Adipocyte (in vitro differentiated cells): ENCODE measurements at regions not wholly inside any gene's neighbourhood (a gene's known extent, or its start where the extent isn't known, plus 50 kb on each side); places are given as distances from the start of the nearest gene placed in this dataset.
"Not testable (repeated sequence)": the region's sequence is repeated elsewhere in the genome, so short reads cannot be mapped to it uniquely, and the experiment has no call there.

Experiments
- DNase-seq: peaks from one replicate; pipeline ENCODE4 v3.0.0-alpha.2; 2015; ENCODE audit warnings: low read depth
- H3K27me3 ChIP-seq: replicated peaks from 2 replicates; pipeline ENCODE4 v1.7.0; 2013; ENCODE audit warnings: mild to moderate bottlenecking, low read length, moderate library complexity; ENCODE audit not compliant: control insufficient read depth, insufficient read depth
- H3K36me3 ChIP-seq: 2 replicates; pipeline ENCODE4 v1.7.0; 2013; ENCODE audit warnings: low read length, mild to moderate bottlenecking, moderate library complexity; ENCODE audit not compliant: control insufficient read depth, insufficient read depth, severe bottlenecking
- H3K4me1 ChIP-seq: 2 replicates; pipeline ENCODE4 v1.7.0; 2013; ENCODE audit warnings: mild to moderate bottlenecking, low read length, moderate library complexity; ENCODE audit not compliant: control insufficient read depth, insufficient read depth
- H3K4me3 ChIP-seq: 2 replicates; pipeline ENCODE4 v1.7.0; 2013; ENCODE audit warnings: mild to moderate bottlenecking, low read length, moderate library complexity
- H3K9ac ChIP-seq: 2 replicates; pipeline ENCODE4 v1.7.0; 2013; ENCODE audit warnings: mild to moderate bottlenecking, low read length, moderate library complexity
- H3K9me3 ChIP-seq: 2 replicates; pipeline ENCODE4 v1.7.0; 2013; ENCODE audit warnings: mild to moderate bottlenecking, low read length, moderate library complexity; ENCODE audit not compliant: control insufficient read depth

DNA sequence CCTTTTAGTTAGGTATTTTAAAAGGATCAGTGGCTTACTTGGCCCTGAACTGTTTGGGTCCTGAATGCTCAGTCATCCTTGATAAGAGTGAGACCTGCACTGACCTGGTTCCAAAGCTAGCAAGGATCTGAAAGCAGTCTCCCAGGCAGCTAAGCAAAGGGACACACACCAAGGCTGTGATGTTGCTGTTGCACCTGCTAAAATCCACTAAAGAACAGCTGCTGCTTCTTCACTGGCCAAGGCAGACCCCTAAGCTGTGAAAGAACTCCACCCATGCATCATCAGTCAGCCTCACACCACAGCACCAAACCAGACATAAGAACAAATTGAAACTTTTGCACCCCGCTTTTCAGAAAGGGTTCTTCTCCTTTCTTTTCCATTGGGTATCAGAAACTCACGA, 213.4 kb upstream of the STT3B start:
- no peaks in the 10 kb centered on the region for H3K9me3 ChIP-seq
- no peak for DNase-seq
- no peak overlapping the region for H3K9ac ChIP-seq
- no peaks in the 10 kb centered on the region for H3K4me1 ChIP-seq
- no peak overlapping the region for H3K4me3 ChIP-seq
- H3K27me3 ChIP-seq: peaks cover 35% of the 10 kb centered on the region
- H3K36me3 ChIP-seq: no peaks in the 10 kb centered on the region

DNA sequence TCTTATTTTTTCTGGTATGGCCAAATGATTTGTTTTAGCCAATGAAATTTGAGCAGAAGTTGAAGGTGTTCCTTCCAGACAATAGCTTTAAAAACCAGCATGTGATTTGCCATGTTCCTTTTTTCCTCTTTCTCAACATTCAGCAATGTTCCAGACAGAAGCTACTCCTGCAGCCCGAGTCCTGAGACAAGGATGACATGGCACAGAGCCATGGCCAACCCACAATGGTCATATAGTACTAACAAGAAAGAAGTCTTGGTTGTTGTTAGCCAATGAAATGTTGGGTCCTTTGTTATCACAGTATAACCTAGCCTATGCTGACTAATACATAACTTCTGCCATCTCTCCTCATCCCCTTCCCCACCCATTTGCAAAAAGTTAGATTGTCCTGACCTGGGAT, 211.1 kb upstream of the STT3B start:
- DNase-seq: no peak

DNA sequence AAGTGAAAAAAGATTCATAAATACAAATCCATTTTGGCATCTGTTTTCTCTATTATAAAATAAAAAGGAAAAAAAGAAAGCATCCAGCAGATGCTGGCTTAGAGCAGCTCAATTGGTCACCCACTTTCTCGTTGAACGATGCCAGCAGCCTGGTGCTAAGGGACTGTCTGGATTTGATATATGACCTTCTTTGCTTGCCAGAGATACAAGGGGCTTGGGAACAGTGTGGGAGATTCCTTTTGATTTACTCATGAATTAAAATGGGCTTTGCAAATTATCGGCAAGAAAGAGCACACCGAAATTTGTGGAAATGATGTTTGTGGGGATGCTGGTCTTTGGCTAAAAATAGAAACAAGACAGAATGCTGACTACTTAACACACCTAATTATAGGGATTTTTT, 210.3 kb upstream of the STT3B start:
- Histone ChIP-seq H3K4me3 (no peak overlapping the region), H3K4me1 (no peaks in the 10 kb centered on the region), H3K9ac (no peak overlapping the region), H3K27me3 (peaks cover 35% of the 10 kb centered on the region), H3K36me3 (no peaks in the 10 kb centered on the region), H3K9me3 (no peaks in the 10 kb centered on the region)
- no peak for DNase-seq

More for the DNA sequence above, 211.1 kb upstream of the STT3B start:
- no peaks in the 10 kb centered on the region for H3K36me3 ChIP-seq
- no peak overlapping the region for H3K4me3 ChIP-seq
- H3K9me3 ChIP-seq: no peaks in the 10 kb centered on the region
- H3K9ac ChIP-seq: no peak overlapping the region
- peaks cover 35% of the 10 kb centered on the region for H3K27me3 ChIP-seq
- no peaks in the 10 kb centered on the region for H3K4me1 ChIP-seq

DNA sequence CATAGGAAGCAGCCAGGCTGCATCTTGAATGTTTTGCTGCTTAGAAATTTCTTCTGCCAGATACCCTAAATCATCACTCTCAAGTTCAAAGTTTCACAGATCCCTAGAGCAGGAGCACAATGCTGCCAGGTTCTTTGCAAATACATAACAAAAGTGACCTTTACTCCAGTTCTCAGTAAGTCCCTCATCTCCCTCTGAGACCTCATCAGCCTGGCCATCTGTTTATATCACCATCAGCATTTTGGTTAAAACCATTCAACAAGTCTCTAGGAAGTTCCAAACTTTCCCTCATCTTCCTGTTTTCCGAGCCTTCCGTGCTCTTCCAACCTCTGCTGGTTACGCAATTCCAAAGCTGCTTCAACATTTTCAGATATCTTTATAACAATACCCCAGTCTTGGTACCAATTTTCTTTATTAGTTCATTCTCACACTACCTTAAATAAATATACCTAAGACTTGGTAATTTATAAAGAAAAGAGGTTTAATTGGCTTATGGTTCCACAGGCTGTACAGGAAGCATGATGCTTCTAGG, 204.8 kb upstream of the STT3B start:
- not testable (repeated sequence) for H3K4me3 ChIP-seq, H3K27me3 ChIP-seq, H3K9me3 ChIP-seq

DNA sequence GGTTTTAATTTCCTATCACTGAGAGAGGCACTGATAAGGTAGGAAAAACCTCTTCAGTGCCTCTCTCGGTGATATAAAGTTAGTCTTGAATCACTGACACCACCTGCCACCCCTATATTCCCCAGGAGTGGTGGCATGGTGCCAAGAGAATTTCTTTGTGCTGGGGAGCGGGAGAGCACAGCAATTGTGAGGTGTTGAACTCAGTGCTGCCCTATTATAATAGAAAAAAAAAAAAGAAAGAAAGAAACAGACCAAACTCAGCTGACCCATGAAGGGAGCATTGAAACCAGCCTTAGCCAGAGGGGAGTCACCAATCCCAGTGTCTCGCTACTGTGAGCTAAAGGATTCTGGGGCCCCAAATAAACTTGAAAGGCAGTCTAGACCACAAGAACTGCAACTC, 201.4 kb upstream of the STT3B start:
- H3K36me3 ChIP-seq: no peaks in the 10 kb centered on the region
- no peak overlapping the region for H3K9ac ChIP-seq
- no peaks in the 10 kb centered on the region for H3K9me3 ChIP-seq
- H3K4me1 ChIP-seq: no peaks in the 10 kb centered on the region
- no peaks in the 10 kb centered on the region for H3K27me3 ChIP-seq
- H3K4me3 ChIP-seq: no peak overlapping the region
- no peak for DNase-seq

More for the DNA sequence above, 204.8 kb upstream of the STT3B start:
- not testable (repeated sequence) for H3K36me3 ChIP-seq, DNase-seq, H3K4me1 ChIP-seq, H3K9ac ChIP-seq

DNA sequence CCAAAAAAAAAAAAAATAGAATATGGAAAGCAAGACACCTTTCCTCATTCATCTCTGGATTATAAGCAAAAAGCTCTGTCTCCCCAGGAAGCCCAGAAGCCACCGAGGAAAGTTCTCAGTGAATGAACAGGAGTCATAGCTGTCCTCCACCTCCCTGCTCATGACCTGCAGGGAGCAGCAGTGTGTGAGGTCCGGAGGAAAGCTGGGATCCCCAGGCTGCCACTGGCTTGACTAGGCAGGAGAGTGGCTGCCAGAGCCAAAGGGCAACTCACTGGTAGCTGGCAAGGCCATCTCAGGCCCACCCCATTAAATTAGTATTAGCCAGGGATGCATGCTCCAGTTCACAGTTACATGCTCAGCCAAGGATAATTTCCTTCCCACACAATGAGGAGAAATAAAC, 191.6 kb upstream of the STT3B start:
- no peaks in the 10 kb centered on the region for H3K9me3 ChIP-seq
- H3K36me3 ChIP-seq: no peaks in the 10 kb centered on the region
- peaks cover 8% of the 10 kb centered on the region for H3K4me1 ChIP-seq
- no peak for DNase-seq
- H3K4me3 ChIP-seq: no peak overlapping the region
- H3K27me3 ChIP-seq: no peaks in the 10 kb centered on the region
- H3K9ac ChIP-seq: no peak overlapping the region

DNA sequence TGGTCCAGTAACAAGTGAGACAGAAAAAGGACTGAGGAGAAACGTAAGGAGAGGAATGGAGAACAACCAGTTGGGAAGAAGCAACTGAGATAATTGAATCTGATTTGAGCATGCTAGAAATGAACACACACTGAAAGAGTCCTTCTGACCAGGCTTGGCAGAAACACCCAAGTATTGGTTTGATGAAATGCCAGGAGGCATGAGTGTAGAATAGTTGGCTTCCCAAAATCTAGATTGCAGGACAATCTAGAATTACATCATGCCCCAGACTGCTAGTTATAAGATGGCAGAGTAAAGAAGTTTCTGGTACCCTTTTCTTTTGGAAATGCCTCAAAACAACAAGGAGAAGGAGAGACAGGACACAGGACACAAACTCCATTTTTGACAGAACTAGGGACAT, 189.7 kb upstream of the STT3B start:
- H3K4me3 ChIP-seq: no peak overlapping the region
- no peaks in the 10 kb centered on the region for H3K27me3 ChIP-seq
- H3K4me1 ChIP-seq: peaks cover 8% of the 10 kb centered on the region
- H3K9me3 ChIP-seq: no peaks in the 10 kb centered on the region
- DNase-seq: peak; percentile 3
- no peaks in the 10 kb centered on the region for H3K36me3 ChIP-seq
- no peak overlapping the region for H3K9ac ChIP-seq

DNA sequence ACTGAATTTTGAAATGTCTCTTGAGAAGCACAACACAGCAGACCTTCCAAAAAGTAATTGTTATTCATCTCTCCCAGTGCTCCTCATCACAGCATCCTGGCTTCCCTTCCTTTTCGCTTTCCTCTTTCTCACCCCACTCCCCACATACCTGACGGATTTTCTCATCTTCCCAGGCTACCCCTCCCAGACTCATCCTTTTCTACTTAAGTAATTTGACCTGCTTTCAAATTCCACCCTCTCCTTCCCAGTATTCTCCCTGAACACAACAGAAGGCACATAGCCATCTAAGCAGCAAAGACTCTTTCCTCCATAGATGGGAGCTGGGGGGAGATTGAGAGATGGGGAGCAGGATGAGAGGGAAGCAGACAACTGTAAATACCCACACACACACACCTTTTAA, 187.1 kb upstream of the STT3B start:
- H3K36me3 ChIP-seq: no peaks in the 10 kb centered on the region
- H3K4me3 ChIP-seq: no peak overlapping the region
- H3K27me3 ChIP-seq: no peaks in the 10 kb centered on the region
- no peak for DNase-seq
- no peaks in the 10 kb centered on the region for H3K9me3 ChIP-seq
- peaks cover 8% of the 10 kb centered on the region for H3K4me1 ChIP-seq
- H3K9ac ChIP-seq: no peak overlapping the region

DNA sequence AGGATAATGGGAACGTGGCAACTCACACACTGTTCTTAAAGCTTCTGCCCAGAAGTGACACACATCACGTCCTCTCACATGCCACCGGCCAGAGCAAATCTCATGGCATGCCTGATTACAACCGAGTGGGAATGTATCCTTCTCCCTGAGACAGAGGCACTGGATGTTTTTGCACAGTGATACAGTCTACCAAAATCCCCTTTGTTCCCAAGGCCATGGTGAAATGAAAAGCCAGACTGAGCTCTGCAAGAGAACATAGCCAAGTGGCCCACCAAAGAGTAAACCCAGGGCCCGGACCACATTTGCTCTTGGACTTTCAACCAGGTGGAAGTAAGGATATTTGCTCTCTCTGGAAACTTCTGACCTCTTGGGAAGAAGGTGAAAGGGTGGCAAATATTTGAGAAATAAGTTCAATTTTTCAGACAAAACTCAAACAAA, 186.2 kb upstream of the STT3B start:
- no peak overlapping the region for H3K4me3 ChIP-seq

DNA sequence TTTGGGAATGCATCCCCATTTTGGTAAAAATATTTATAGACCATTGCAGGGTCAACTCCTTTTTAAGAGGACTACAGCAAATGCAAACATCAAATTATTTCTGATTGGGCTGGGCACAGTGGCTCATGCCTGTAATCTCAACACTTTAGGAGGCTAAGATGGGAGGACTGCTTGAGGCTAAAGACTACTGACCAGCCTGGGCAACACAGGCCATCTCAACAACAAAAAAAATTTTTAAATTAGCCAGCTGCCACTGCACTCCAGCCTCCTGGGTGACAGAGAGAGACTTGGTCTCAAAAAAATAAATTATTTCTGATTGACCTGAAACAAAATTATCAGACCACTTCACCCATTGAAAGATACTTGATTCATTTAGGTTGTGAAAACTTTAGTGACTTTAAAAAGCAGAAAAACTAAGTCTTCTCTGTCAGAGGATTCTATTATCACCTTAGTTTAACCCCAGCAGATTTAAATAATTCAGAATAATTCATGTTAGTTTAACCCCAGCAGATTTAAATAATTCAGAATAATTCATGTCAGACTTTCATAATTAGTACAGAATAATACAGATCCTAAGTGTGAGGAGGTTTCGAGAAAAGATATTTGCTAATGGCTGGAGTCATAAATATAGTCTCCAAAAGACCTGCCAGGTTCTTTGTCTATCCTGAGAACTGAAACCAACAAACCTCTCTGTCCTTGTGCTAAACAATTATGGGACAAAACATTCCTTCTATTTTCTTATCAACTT, 183.6 kb upstream of the STT3B start:
- Histone ChIP-seq H3K4me1 (no peaks in the 10 kb centered on the region), H3K9ac (no peak overlapping the region), H3K9me3 (no peaks in the 10 kb centered on the region), H3K27me3 (no peaks in the 10 kb centered on the region), H3K4me3 (no peak overlapping the region), H3K36me3 (no peaks in the 10 kb centered on the region)
- DNase-seq: no peak

More for the DNA sequence above, 186.2 kb upstream of the STT3B start:
- no peaks in the 10 kb centered on the region for H3K36me3 ChIP-seq
- no peak for DNase-seq
- no peak overlapping the region for H3K9ac ChIP-seq
- no peaks in the 10 kb centered on the region for H3K9me3 ChIP-seq
- H3K27me3 ChIP-seq: no peaks in the 10 kb centered on the region
- peaks cover 8% of the 10 kb centered on the region for H3K4me1 ChIP-seq

DNA sequence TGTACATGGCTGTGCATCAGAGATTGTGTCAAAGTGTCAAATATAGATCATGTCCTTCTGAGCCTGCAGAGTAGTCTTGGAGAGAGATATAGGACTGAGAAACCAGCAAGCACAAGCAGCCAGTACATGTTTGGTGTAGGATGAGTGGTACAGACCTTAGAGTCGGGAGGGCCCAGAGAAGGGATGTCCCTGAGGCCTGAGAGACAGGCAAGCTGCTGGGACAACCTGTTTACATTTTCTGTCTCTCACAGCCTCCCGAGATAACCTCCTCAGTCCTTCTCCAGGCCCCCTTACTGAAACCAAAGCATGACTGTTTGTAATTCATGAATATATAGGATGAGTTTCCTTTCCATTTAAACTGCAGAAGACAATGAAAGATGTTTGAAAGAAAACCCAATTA, 182.4 kb upstream of the STT3B start:
- no peak overlapping the region for H3K4me3 ChIP-seq
- no peak for DNase-seq
- no peak overlapping the region for H3K9ac ChIP-seq
- H3K9me3 ChIP-seq: no peaks in the 10 kb centered on the region
- no peaks in the 10 kb centered on the region for H3K27me3 ChIP-seq
- H3K36me3 ChIP-seq: no peaks in the 10 kb centered on the region
- H3K4me1 ChIP-seq: no peaks in the 10 kb centered on the region

DNA sequence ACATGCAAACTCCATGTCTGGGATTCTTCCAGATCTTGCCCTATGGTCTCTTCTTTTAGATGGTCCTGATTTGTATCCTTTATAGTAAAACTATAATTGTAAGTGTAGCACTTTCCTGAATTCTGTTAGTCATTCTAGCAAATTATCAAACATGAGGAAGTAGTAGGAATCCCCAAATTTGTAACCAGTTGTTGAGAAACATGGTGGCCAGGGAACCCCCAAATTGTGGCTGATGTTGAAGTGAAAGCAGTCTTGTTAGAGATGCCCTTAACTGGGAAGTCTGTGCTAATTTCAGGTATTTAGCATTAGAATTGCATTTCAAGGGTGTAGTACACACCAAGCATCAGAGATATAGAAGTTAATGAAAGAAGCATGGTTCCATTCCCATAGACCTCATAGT, 180.4 kb upstream of the STT3B start:
- H3K27me3 ChIP-seq: no peaks in the 10 kb centered on the region
- H3K9ac ChIP-seq: no peak overlapping the region
- no peak for DNase-seq
- no peaks in the 10 kb centered on the region for H3K9me3 ChIP-seq
- peaks cover 5% of the 10 kb centered on the region for H3K4me1 ChIP-seq
- no peaks in the 10 kb centered on the region for H3K36me3 ChIP-seq
- H3K4me3 ChIP-seq: no peak overlapping the region
